HEK293 (cell line): ENCODE measurements at regions not wholly inside any gene's neighbourhood (a gene's known extent, or its start where the extent isn't known, plus 50 kb on each side); places are given as distances from the start of the nearest gene placed in this dataset.

Source experiments
- CTCF ChIA-PET: fragments of 350-600 bp; formaldehyde crosslinking; extraction: SDS; loops from one replicate; lab custom pipeline; 2021; ENCODE audit warnings: antibody characterized with exemption; lab: Yijun Ruan, JAX
- POLR2A ChIA-PET: fragments of 300-600 bp; formaldehyde crosslinking; extraction: SDS; loops from one replicate; lab custom pipeline; 2020; ENCODE audit warnings: antibody characterized with exemption, inconsistent platforms; lab: Yijun Ruan, JAX
- H3K27ac ChIP-seq: fragments of 200-500 bp; sonication (Bioruptor generic); 2 replicates; pipeline ENCODE4 v1.5.1; 2014; ENCODE audit warnings: low read depth, low read length, control low read depth, inconsistent platforms; ENCODE audit errors: extremely low read depth
- H3K36me3 ChIP-seq, 2 experiments: fragments of 200-500 bp in 1 of 2; sonication (Bioruptor generic) in 1 of 2; 1 replicate in 1 of 2; 2 replicates in 1 of 2; pipeline ENCODE4 v1.5.1; 2014 to 2017; ENCODE audit warnings: inconsistent platforms in 2 of 2, low read length in 2 of 2; ENCODE audit not compliant: control insufficient read depth in 2 of 2, insufficient read depth in 1 of 2
- H3K4me1 ChIP-seq: fragments of 200-500 bp; sonication (Bioruptor generic); 2 replicates; pipeline ENCODE4 v1.5.1; 2014; ENCODE audit warnings: mild to moderate bottlenecking, low read length, inconsistent platforms; ENCODE audit not compliant: control insufficient read depth, insufficient read depth
- H3K4me3 ChIP-seq: 2 replicates; pipeline ENCODE4 v1.5.1; 2011; ENCODE audit warnings: low read depth, mild to moderate bottlenecking, control low read depth, low read length, moderate library complexity
- H3K9me3 ChIP-seq: fragments of 200-500 bp; sonication (Bioruptor generic); 2 replicates; pipeline ENCODE4 v1.5.1; 2014; ENCODE audit warnings: low read depth, low read length, inconsistent platforms; ENCODE audit not compliant: control insufficient read depth, insufficient read depth
- EGR2 ChIP-seq: fragments of 450-650 bp; formaldehyde crosslinking; IDR thresholded peaks from 2 replicates; pipeline ENCODE4 v1.5.1; 2016; ENCODE audit warnings: low read depth, missing biosample characterization, missing genetic modification characterization
- HOXA7 ChIP-seq: sonication (generic); formaldehyde crosslinking; IDR thresholded peaks from 2 replicates; pipeline ENCODE4 v1.8.1; 2022; ENCODE audit warnings: missing genetic modification reagents, borderline replicate concordance
- IKZF3 ChIP-seq: fragments of 450-650 bp; IDR thresholded peaks from 2 replicates; pipeline ENCODE4 v1.5.0; 2018; ENCODE audit warnings: missing biosample characterization, mild to moderate bottlenecking, missing genetic modification characterization, moderate library complexity
- KLF9 ChIP-seq: fragments of 450-650 bp; formaldehyde crosslinking; IDR thresholded peaks from 2 replicates; pipeline ENCODE4 v1.5.1; 2016; ENCODE audit warnings: missing biosample characterization, missing genetic modification characterization, low read depth
- OSR2 ChIP-seq: fragments of 450-650 bp; formaldehyde crosslinking; IDR thresholded peaks from 2 replicates; pipeline ENCODE4 v1.5.1; 2016; ENCODE audit warnings: missing biosample characterization, missing genetic modification characterization
- REST ChIP-seq: fragments of 450-650 bp; formaldehyde crosslinking; IDR thresholded peaks from 2 replicates; pipeline ENCODE4 v1.5.1; 2016; ENCODE audit warnings: missing biosample characterization, missing genetic modification characterization
- SP7 ChIP-seq: fragments of 450-650 bp; formaldehyde crosslinking; IDR thresholded peaks from 2 replicates; pipeline ENCODE4 v1.5.1; 2016; ENCODE audit warnings: missing biosample characterization, missing genetic modification characterization
- YY1 ChIP-seq: fragments of 450-650 bp; formaldehyde crosslinking; IDR thresholded peaks from 2 replicates; pipeline ENCODE4 v1.5.1; 2018; ENCODE audit warnings: missing biosample characterization, missing genetic modification characterization
- ZFP3 ChIP-seq: fragments of 450-650 bp; formaldehyde crosslinking; IDR thresholded peaks from 2 replicates; pipeline ENCODE4 v1.5.1; 2016; ENCODE audit warnings: low read depth, missing biosample characterization, missing genetic modification characterization
- ZFP69B ChIP-seq: fragments of 450-650 bp; formaldehyde crosslinking; IDR thresholded peaks from 2 replicates; pipeline ENCODE4 v1.5.1; 2016; ENCODE audit warnings: missing biosample characterization, missing genetic modification characterization
- ZNF133 ChIP-seq: fragments of 450-650 bp; formaldehyde crosslinking; IDR thresholded peaks from 2 replicates; pipeline ENCODE4 v1.5.1; 2016; ENCODE audit warnings: missing biosample characterization, missing genetic modification characterization
- ZNF175 ChIP-seq: fragments of 450-650 bp; formaldehyde crosslinking; IDR thresholded peaks from 2 replicates; pipeline ENCODE4 v1.5.1; 2016; ENCODE audit warnings: missing biosample characterization, missing genetic modification characterization
- ZNF18 ChIP-seq: fragments of 450-650 bp; formaldehyde crosslinking; IDR thresholded peaks from 2 replicates; pipeline ENCODE4 v1.5.1; 2016; ENCODE audit warnings: missing biosample characterization, missing genetic modification characterization
- ZNF202 ChIP-seq: fragments of 450-650 bp; formaldehyde crosslinking; IDR thresholded peaks from 2 replicates; pipeline ENCODE4 v1.5.1; 2016; ENCODE audit warnings: missing biosample characterization, missing genetic modification characterization, borderline replicate concordance
- ZNF211 ChIP-seq: fragments of 450-650 bp; formaldehyde crosslinking; IDR thresholded peaks from 2 replicates; pipeline ENCODE4 v1.5.1; 2016; ENCODE audit warnings: low read depth, missing biosample characterization, missing genetic modification characterization
- ZNF248 ChIP-seq: fragments of 450-650 bp; formaldehyde crosslinking; IDR thresholded peaks from 2 replicates; pipeline ENCODE4 v1.5.1; 2017; ENCODE audit warnings: missing biosample characterization, missing genetic modification characterization
- ZNF266 ChIP-seq: fragments of 450-650 bp; formaldehyde crosslinking; IDR thresholded peaks from 2 replicates; pipeline ENCODE4 v1.5.1; 2016; ENCODE audit warnings: missing biosample characterization, missing genetic modification characterization, low read depth
- ZNF292 ChIP-seq: fragments of 450-650 bp; formaldehyde crosslinking; IDR thresholded peaks from 2 replicates; pipeline ENCODE4 v1.5.1; 2016; ENCODE audit warnings: low read depth, missing biosample characterization, missing genetic modification characterization, borderline replicate concordance
- ZNF354C ChIP-seq: fragments of 450-650 bp; formaldehyde crosslinking; IDR thresholded peaks from 2 replicates; pipeline ENCODE4 v1.5.1; 2016; ENCODE audit warnings: missing biosample characterization, missing genetic modification characterization, low read depth, borderline replicate concordance
- ZNF449 ChIP-seq: fragments of 450-650 bp; formaldehyde crosslinking; IDR thresholded peaks from 2 replicates; pipeline ENCODE4 v1.5.1; 2017; ENCODE audit warnings: missing biosample characterization, mild to moderate bottlenecking, missing genetic modification characterization, moderate library complexity
- ZNF48 ChIP-seq: fragments of 450-650 bp; formaldehyde crosslinking; IDR thresholded peaks from 2 replicates; pipeline ENCODE4 v1.5.1; 2016; ENCODE audit warnings: missing biosample characterization, missing genetic modification characterization
- ZNF571 ChIP-seq: fragments of 450-650 bp; formaldehyde crosslinking; IDR thresholded peaks from 2 replicates; pipeline ENCODE4 v1.5.0; 2017; ENCODE audit warnings: missing biosample characterization, missing genetic modification characterization
- ZNF704 ChIP-seq: fragments of 450-650 bp; formaldehyde crosslinking; IDR thresholded peaks from 2 replicates; pipeline ENCODE4 v1.5.1; 2016; ENCODE audit warnings: missing biosample characterization, missing genetic modification characterization
- ZNF843 ChIP-seq: fragments of 450-650 bp; formaldehyde crosslinking; IDR thresholded peaks from 2 replicates; pipeline ENCODE4 v1.5.1; 2016; ENCODE audit warnings: missing biosample characterization, missing genetic modification characterization
- ZSCAN30 ChIP-seq: fragments of 450-650 bp; IDR thresholded peaks from 2 replicates; pipeline ENCODE4 v1.5.1; 2018; ENCODE audit warnings: missing biosample characterization, mild to moderate bottlenecking, missing genetic modification characterization, moderate library complexity
- ZXDB ChIP-seq: fragments of 450-650 bp; formaldehyde crosslinking; IDR thresholded peaks from 2 replicates; pipeline ENCODE4 v1.5.1; 2016; ENCODE audit warnings: missing biosample characterization, missing genetic modification characterization

- Histone ChIP-seq H3K36me3 (no peaks in the 10 kb centered on the region), H3K9me3 (no peaks in the 10 kb centered on the region), H3K27ac (no peak overlapping the region), H3K4me3 (no peak overlapping the region), H3K4me1 (no peaks in the 10 kb centered on the region)
- POLR2A ChIA-PET, result no interaction called here
- CTCF ChIA-PET, result interaction anchor here (0.5 to 1.5 kb wide), 3 partner anchors 157 to 715 kb away, joined by 3 read pairs; no protein-coding TSS in a partner anchor
- TF ChIP-seq ZNF48 (tag by site-specific recombination) (no peak), OSR2 (tag by site-specific recombination) (no peak), ZXDB (tag by site-specific recombination) (no peak), ZNF449 (tag by site-specific recombination) (no peak), REST (tag by site-specific recombination) (no peak), ZNF202 (tag by site-specific recombination) (no peak), ZFP3 (tag by site-specific recombination) (no peak), EGR2 (tag by site-specific recombination) (no peak), ZNF133 (tag by site-specific recombination) (no peak), ZNF248 (tag by site-specific recombination) (no peak), SP7 (tag by site-specific recombination) (no peak), ZNF843 (tag by site-specific recombination) (no peak), ZSCAN30 (tag by site-specific recombination) (no peak), ZNF175 (tag by site-specific recombination) (no peak), KLF9 (tag by site-specific recombination) (no peak), ZNF571 (tag by site-specific recombination) (no peak), ZNF211 (tag by site-specific recombination) (no peak), IKZF3 (tag by site-specific recombination) (no peak)
Observed at GRCh38 chr1:59043796-59044195, 253.1 kb upstream of the FGGY start.

GRCh38 chr1:59044535-59045121 is 252.3 kb upstream of the FGGY start:
- ChIA-PET CTCF (interaction anchor here (0.6 kb wide), 1 partner anchor 66 kb away, joined by 3 read pairs; no protein-coding TSS in a partner anchor), POLR2A (no interaction called here)
- Histone ChIP-seq H3K9me3 (no peaks in the 10 kb centered on the region), H3K27ac (no peak overlapping the region), H3K4me1 (no peaks in the 10 kb centered on the region), H3K4me3 (no peak overlapping the region), H3K36me3 (no peaks in the 10 kb centered on the region)
- TF ChIP-seq ZNF18 (tag by site-specific recombination) (no peak), ZFP69B (tag by site-specific recombination) (no peak), ZNF266 (tag by site-specific recombination) (no peak), ZNF354C (tag by site-specific recombination) (no peak), HOXA7 (CRISPR knock-in tag) (no peak), YY1 (no peak), ZNF704 (tag by site-specific recombination) (no peak), ZFP3 (tag by site-specific recombination) (no peak), ZNF292 (no peak)
- TF ChIP-seq, all 188 proteins: peak for 0
